Frontal cortex (tissue), 3 donors: ENCODE measurements at regions not wholly inside any gene's neighbourhood (a gene's known extent, or its start where the extent isn't known, plus 50 kb on each side); places are given as distances from the start of the nearest gene placed in this dataset.
"Not testable (repeated sequence)": the region's sequence is repeated elsewhere in the genome, so short reads cannot be mapped to it uniquely, and the experiment has no call there.

ENCODE experiments used
- DNase-seq, 2 donors: peaks; one replicate each; pipeline ENCODE4 v3.0.0; 2012; ENCODE audit warnings: low spot score in 2 of 2
- FAIRE-seq: peaks from 2 replicates; lab custom pipeline; 2012; peaks lifted over from hg19 to GRCh38; lab: Jason Lieb, UNC
- donor health status: control.
- donor health status: control.
- donor health status: control.

GRCh38 chr11:23873406-23873805 lies 623.4 kb upstream of the LUZP2 start:
- DNase-seq: no peak
- FAIRE-seq: no peak

GRCh38 chr11:23875176-23875850 lies 621.5 kb upstream of the LUZP2 start:
- no peak for FAIRE-seq
- DNase-seq: no peak

- DNase-seq, FAIRE-seq: not testable (repeated sequence)
These were observed 613.3 kb upstream of the LUZP2 start for GRCh38 chr11:23883426-23884048.

- no peak for FAIRE-seq
These were observed 612.5 kb upstream of the LUZP2 start for GRCh38 chr11:23884341-23884740.

GRCh38 chr11:23885801-23886200 lies 611.1 kb upstream of the LUZP2 start:
- no peak for FAIRE-seq

More at GRCh38 chr11:23884341-23884740, 612.5 kb upstream of the LUZP2 start:
- no peak for DNase-seq

GRCh38 chr11:23887122-23887521 lies 609.7 kb upstream of the LUZP2 start:
- DNase-seq, FAIRE-seq: not testable (repeated sequence)

More at GRCh38 chr11:23885801-23886200, 611.1 kb upstream of the LUZP2 start:
- DNase-seq: no peak

- FAIRE-seq (no peak), DNase-seq (no peak)
These were observed 603.7 kb upstream of the LUZP2 start for GRCh38 chr11:23893126-23893525.

- FAIRE-seq: no peak
These were observed 599.2 kb upstream of the LUZP2 start for GRCh38 chr11:23897453-23898286.

GRCh38 chr11:23903044-23903704 lies 593.7 kb upstream of the LUZP2 start:
- DNase-seq (no peak), FAIRE-seq (no peak)

More at GRCh38 chr11:23897453-23898286, 599.2 kb upstream of the LUZP2 start:
- no peak for DNase-seq

- no peak for DNase-seq
- FAIRE-seq: no peak
These were observed 577.4 kb upstream of the LUZP2 start for GRCh38 chr11:23919455-23919854.

GRCh38 chr11:23923357-23923756 lies 573.5 kb upstream of the LUZP2 start:
- DNase-seq (no peak), FAIRE-seq (no peak)

- no peak for DNase-seq
- no peak for FAIRE-seq
These were observed 572.6 kb upstream of the LUZP2 start for GRCh38 chr11:23924226-23924625.

- no peak for FAIRE-seq
- no peak for DNase-seq
These were observed 565.4 kb upstream of the LUZP2 start for GRCh38 chr11:23931443-23931842.

- DNase-seq: no peak
- no peak for FAIRE-seq
These were observed 564.4 kb upstream of the LUZP2 start for GRCh38 chr11:23932485-23932898.

GRCh38 chr11:23933721-23934120 lies 563.1 kb upstream of the LUZP2 start:
- DNase-seq (no peak), FAIRE-seq (no peak)

- not testable (repeated sequence) for DNase-seq, FAIRE-seq
These were observed 562.1 kb upstream of the LUZP2 start for GRCh38 chr11:23934671-23935270.

GRCh38 chr11:23942117-23942815 lies 554.6 kb upstream of the LUZP2 start:
- DNase-seq, FAIRE-seq: not testable (repeated sequence)

- DNase-seq: no peak
- FAIRE-seq: no peak
These were observed 551.9 kb upstream of the LUZP2 start for GRCh38 chr11:23944923-23945322.

- FAIRE-seq: no peak
- no peak for DNase-seq
These were observed 549.0 kb upstream of the LUZP2 start for GRCh38 chr11:23947883-23948282.
